ENCODE measurements at regions not wholly inside any gene's neighbourhood (a gene's known extent, or its start where the extent isn't known, plus 50 kb on each side); places are given as distances from the start of the nearest gene placed in this dataset.

DNA sequence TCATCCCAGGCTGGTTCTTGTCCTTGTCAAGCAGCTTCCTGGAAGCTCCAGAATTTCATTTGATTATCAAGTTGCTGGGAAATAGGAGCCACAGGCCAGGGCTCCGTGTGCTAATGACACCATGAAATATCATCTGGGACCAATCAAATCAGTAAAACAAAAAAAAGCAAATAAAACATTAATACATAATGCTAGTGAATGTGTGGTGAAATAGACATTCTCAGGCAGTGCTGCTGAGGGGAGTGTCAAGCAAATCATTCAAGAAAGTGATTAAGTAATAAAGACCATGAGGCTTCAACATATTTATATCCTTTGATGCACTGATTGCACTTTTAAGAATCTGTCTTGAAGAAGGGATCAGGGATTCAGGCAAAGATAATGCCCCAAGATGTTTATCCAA lies 213.7 kb downstream of the MATN1 start:
- TF ChIP-seq ZNF8 (CRISPR knock-in tag; IDR thresholded peaks at IDR 0.05) (no peak), ISL1 (CRISPR knock-in tag; IDR thresholded peaks at IDR 0.05) (no peak), ZFP30 (CRISPR knock-in tag; IDR thresholded peaks at IDR 0.05) (no peak), OSR1 (CRISPR knock-in tag; IDR thresholded peaks at IDR 0.05) (no peak), ZNF565 (CRISPR knock-in tag; conservative IDR thresholded peaks at IDR 0.05; ENCODE audit: low read depth) (no peak), SNAI2 (CRISPR knock-in tag; IDR thresholded peaks at IDR 0.05) (no peak), TCF4 (CRISPR knock-in tag; IDR thresholded peaks at IDR 0.05; ENCODE audit: borderline replicate concordance) (no peak), ZC3H10 (CRISPR knock-in tag; IDR thresholded peaks at IDR 0.05) (no peak), BACH2 (CRISPR knock-in tag; IDR thresholded peaks at IDR 0.05; ENCODE audit: borderline replicate concordance) (no peak), ZFP3 (CRISPR knock-in tag; IDR thresholded peaks at IDR 0.05) (no peak), RARB (CRISPR knock-in tag; IDR thresholded peaks at IDR 0.05) (no peak)
- TF ChIP-seq, protein P1, sequence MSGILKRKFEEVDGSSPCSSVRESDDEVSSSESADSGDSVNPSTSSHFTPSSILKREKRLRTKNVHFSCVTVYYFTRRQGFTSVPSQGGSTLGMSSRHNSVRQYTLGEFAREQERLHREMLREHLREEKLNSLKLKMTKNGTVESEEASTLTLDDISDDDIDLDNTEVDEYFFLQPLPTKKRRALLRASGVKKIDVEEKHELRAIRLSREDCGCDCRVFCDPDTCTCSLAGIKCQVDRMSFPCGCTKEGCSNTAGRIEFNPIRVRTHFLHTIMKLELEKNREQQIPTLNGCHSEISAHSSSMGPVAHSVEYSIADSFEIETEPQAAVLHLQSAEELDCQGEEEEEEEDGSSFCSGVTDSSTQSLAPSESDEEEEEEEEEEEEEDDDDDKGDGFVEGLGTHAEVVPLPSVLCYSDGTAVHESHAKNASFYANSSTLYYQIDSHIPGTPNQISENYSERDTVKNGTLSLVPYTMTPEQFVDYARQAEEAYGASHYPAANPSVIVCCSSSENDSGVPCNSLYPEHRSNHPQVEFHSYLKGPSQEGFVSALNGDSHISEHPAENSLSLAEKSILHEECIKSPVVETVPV (CRISPR knock-in tag; IDR thresholded peaks at IDR 0.05) = no peak
- TF ChIP-seq, protein P2, sequence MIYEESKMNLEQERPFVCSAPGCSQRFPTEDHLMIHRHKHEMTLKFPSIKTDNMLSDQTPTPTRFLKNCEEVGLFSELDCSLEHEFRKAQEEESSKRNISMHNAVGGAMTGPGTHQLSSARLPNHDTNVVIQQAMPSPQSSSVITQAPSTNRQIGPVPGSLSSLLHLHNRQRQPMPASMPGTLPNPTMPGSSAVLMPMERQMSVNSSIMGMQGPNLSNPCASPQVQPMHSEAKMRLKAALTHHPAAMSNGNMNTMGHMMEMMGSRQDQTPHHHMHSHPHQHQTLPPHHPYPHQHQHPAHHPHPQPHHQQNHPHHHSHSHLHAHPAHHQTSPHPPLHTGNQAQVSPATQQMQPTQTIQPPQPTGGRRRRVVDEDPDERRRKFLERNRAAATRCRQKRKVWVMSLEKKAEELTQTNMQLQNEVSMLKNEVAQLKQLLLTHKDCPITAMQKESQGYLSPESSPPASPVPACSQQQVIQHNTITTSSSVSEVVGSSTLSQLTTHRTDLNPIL (CRISPR knock-in tag; IDR thresholded peaks at IDR 0.05; ENCODE audit: low read depth) = no peak
- TF ChIP-seq, protein P3, sequence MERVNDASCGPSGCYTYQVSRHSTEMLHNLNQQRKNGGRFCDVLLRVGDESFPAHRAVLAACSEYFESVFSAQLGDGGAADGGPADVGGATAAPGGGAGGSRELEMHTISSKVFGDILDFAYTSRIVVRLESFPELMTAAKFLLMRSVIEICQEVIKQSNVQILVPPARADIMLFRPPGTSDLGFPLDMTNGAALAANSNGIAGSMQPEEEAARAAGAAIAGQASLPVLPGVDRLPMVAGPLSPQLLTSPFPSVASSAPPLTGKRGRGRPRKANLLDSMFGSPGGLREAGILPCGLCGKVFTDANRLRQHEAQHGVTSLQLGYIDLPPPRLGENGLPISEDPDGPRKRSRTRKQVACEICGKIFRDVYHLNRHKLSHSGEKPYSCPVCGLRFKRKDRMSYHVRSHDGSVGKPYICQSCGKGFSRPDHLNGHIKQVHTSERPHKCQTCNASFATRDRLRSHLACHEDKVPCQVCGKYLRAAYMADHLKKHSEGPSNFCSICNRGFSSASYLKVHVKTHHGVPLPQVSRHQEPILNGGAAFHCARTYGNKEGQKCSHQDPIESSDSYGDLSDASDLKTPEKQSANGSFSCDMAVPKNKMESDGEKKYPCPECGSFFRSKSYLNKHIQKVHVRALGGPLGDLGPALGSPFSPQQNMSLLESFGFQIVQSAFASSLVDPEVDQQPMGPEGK (CRISPR knock-in tag; IDR thresholded peaks at IDR 0.05; ENCODE audit: borderline replicate concordance) = no peak
